ENCODE measurements at regions not wholly inside any gene's neighbourhood (a gene's known extent, or its start where the extent isn't known, plus 50 kb on each side); places are given as distances from the start of the nearest gene placed in this dataset.

- H3K4me1 ChIP-seq, result no peaks in the 10 kb centered on the region
- no peaks in the 10 kb centered on the region for H3K27me3 ChIP-seq (ENCODE audit: low read depth)
- TF ChIP-seq CTCF (IDR thresholded peaks at IDR 0.05), result no peak
- H3K36me3 ChIP-seq, result no peaks in the 10 kb centered on the region
- ATAC-seq (no peak), DNase-seq (no peak)
- no peak overlapping the region for H3K27ac ChIP-seq
- intact Hi-C loops (cut with DNase I), result no loop called here
- no peak overlapping the region for H3K4me3 ChIP-seq
- H3K9me3 ChIP-seq, result no peaks in the 10 kb centered on the region
Measured at GRCh38 chr13:59086147-59086546, 1077.6 kb downstream of the DIAPH3 start.

- Histone ChIP-seq H3K9me3 (no peaks in the 10 kb centered on the region), H3K4me1 (no peaks in the 10 kb centered on the region), H3K27ac (no peak overlapping the region), H3K4me3 (no peak overlapping the region), H3K27me3 (ENCODE audit: low read depth) (no peaks in the 10 kb centered on the region), H3K36me3 (no peaks in the 10 kb centered on the region)
- intact Hi-C loops (cut with DNase I), result no loop called here
- ATAC-seq, result no peak
- no peak for DNase-seq
- TF ChIP-seq CTCF (IDR thresholded peaks at IDR 0.05), result no peak
Measured at GRCh38 chr13:59088716-59089115, 1075.0 kb downstream of the DIAPH3 start.

GRCh38 chr13:59094181-59094580 lies 1069.5 kb downstream of the DIAPH3 start:
- Histone ChIP-seq H3K4me1 (no peaks in the 10 kb centered on the region), H3K4me3 (no peak overlapping the region), H3K9me3 (no peaks in the 10 kb centered on the region), H3K27me3 (ENCODE audit: low read depth) (no peaks in the 10 kb centered on the region), H3K27ac (no peak overlapping the region), H3K36me3 (no peaks in the 10 kb centered on the region)
- no peak for TF ChIP-seq CTCF (IDR thresholded peaks at IDR 0.05)
- intact Hi-C loops (cut with DNase I), result no loop called here
- DNase-seq (no peak), ATAC-seq (no peak)

- Histone ChIP-seq H3K4me1 (no peaks in the 10 kb centered on the region), H3K27ac (no peak overlapping the region), H3K9me3 (no peaks in the 10 kb centered on the region), H3K4me3 (no peak overlapping the region), H3K36me3 (no peaks in the 10 kb centered on the region), H3K27me3 (ENCODE audit: low read depth) (no peaks in the 10 kb centered on the region)
- no peak for ATAC-seq
- no peak for TF ChIP-seq CTCF (IDR thresholded peaks at IDR 0.05)
- intact Hi-C loops (cut with DNase I), result no loop called here
- DNase-seq, result no peak
Measured at GRCh38 chr13:59099182-59099974, 1064.3 kb downstream of the DIAPH3 start.

- intact Hi-C loops (cut with DNase I), result no loop called here
- H3K36me3 ChIP-seq, result no peaks in the 10 kb centered on the region
- no peaks in the 10 kb centered on the region for H3K9me3 ChIP-seq
- H3K4me1 ChIP-seq, result no peaks in the 10 kb centered on the region
- ATAC-seq (no peak), DNase-seq (no peak)
- no peak overlapping the region for H3K27ac ChIP-seq
- H3K27me3 ChIP-seq (ENCODE audit: low read depth), result no peaks in the 10 kb centered on the region
- no peak for TF ChIP-seq CTCF (IDR thresholded peaks at IDR 0.05)
- no peak overlapping the region for H3K4me3 ChIP-seq
Measured at GRCh38 chr13:59103004-59103768, 1060.5 kb downstream of the DIAPH3 start.
